Liver (tissue), 8 donors: ENCODE measurements at regions not wholly inside any gene's neighbourhood (a gene's known extent, or its start where the extent isn't known, plus 50 kb on each side); places are given as distances from the start of the nearest gene placed in this dataset.
"Not testable (repeated sequence)": the region's sequence is repeated elsewhere in the genome, so short reads cannot be mapped to it uniquely, and the experiment has no call there.

ENCODE experiments used
- DNase-seq: peaks from one replicate; pipeline ENCODE4 v3.0.0-alpha.2; 2017; ENCODE audit warnings: low spot score
- H3K27ac ChIP-seq, 2 donors: one replicate each; pipeline ENCODE4 v1.7.0; 2013; ENCODE audit warnings: inconsistent platforms in 2 of 2, low read length in 2 of 2, control low read depth in 1 of 2, low read depth in 1 of 2, mild to moderate bottlenecking in 1 of 2
- H3K27me3 ChIP-seq, 4 donors: one replicate each; pipeline versions ENCODE4 v1.6.1 to v1.7.0; 2013; ENCODE audit warnings: low read length in 3 of 4, inconsistent platforms in 1 of 4, mild to moderate bottlenecking in 1 of 4, moderate library complexity in 1 of 4; ENCODE audit not compliant: control insufficient read depth in 4 of 4, insufficient read depth in 4 of 4
- H3K36me3 ChIP-seq, 4 donors: one replicate each; pipeline versions ENCODE4 v1.6.1 to v1.7.0; 2013; ENCODE audit warnings: low read length in 3 of 4, mild to moderate bottlenecking in 3 of 4, low read depth in 1 of 4, moderate library complexity in 1 of 4; ENCODE audit not compliant: control insufficient read depth in 4 of 4, insufficient read depth in 3 of 4
- H3K4me1 ChIP-seq, 4 donors: one replicate each; pipeline versions ENCODE4 v1.6.1 to v1.7.0; 2013; ENCODE audit warnings: low read length in 3 of 4, mild to moderate bottlenecking in 3 of 4, moderate library complexity in 1 of 4; ENCODE audit not compliant: control insufficient read depth in 4 of 4, insufficient read depth in 4 of 4
- H3K4me3 ChIP-seq, 3 donors: one replicate each; pipeline versions ENCODE4 v1.6.1 to v1.7.0; 2013; ENCODE audit warnings: low read length in 3 of 3, control low read depth in 1 of 3, low read depth in 1 of 3, mild to moderate bottlenecking in 1 of 3
- H3K9ac ChIP-seq, 2 donors: one replicate each; pipeline ENCODE4 v1.7.0; 2013; ENCODE audit warnings: low read length in 2 of 2, mild to moderate bottlenecking in 2 of 2, moderate library complexity in 2 of 2, control low read depth in 1 of 2, low read depth in 1 of 2
- H3K9me3 ChIP-seq, 4 donors: one replicate each; pipeline versions ENCODE4 v1.6.1 to v1.7.0; 2013; ENCODE audit warnings: low read length in 3 of 4; ENCODE audit not compliant: control insufficient read depth in 4 of 4
- GABPA ChIP-seq, 2 donors: IDR thresholded peaks in 1 of 2; conservative IDR thresholded peaks in 1 of 2; 2 replicates each; pipeline ENCODE4 v1.6.1; 2016; ENCODE audit warnings: antibody characterized with exemption in 2 of 2, mild to moderate bottlenecking in 1 of 2, moderate library complexity in 1 of 2
- JUND ChIP-seq, 2 donors: IDR thresholded peaks; 2 replicates each; pipeline ENCODE4 v1.6.1; 2016; ENCODE audit warnings: antibody characterized with exemption in 2 of 2
- RAD21 ChIP-seq, 2 donors: IDR thresholded peaks; 2 replicates each; pipeline ENCODE4 v1.6.1; 2016; ENCODE audit warnings: antibody characterized with exemption in 2 of 2, mild to moderate bottlenecking in 2 of 2
- WGBS: extraction: QIAGEN DNeasy Blood & Tissue Kit; methylation state at CpG from one replicate; pipeline ENCODE4 v1.1.7; 2013; 5-methylcytosine and 5-hydroxymethylcytosine counted together
- TF ChIP-seq, protein P1 (sequence below): IDR thresholded peaks from 2 replicates; pipeline ENCODE4 v1.6.1; 2016; ENCODE audit warnings: antibody characterized with exemption
- TF ChIP-seq, protein P2 (sequence below): IDR thresholded peaks from 2 replicates; pipeline ENCODE4 v1.6.1; 2016; ENCODE audit warnings: antibody characterized with exemption
- TF ChIP-seq, protein P3 (sequence below): IDR thresholded peaks from 2 replicates; pipeline ENCODE4 v1.6.1; 2016; ENCODE audit warnings: antibody characterized with exemption
- TF ChIP-seq, protein P4 (sequence below): fragments of 150-350 bp; IDR thresholded peaks from 2 replicates; pipeline ENCODE4 v1.5.1; 2017; ENCODE audit warnings: improper control_type of control experiment, low read depth, low read length; ENCODE audit not compliant: missing input control
- donor health status: healthy.
- donor health status: healthy.
- donor health status: healthy.
- donor health status: healthy.
- donor health status: healthy.

DNA sequence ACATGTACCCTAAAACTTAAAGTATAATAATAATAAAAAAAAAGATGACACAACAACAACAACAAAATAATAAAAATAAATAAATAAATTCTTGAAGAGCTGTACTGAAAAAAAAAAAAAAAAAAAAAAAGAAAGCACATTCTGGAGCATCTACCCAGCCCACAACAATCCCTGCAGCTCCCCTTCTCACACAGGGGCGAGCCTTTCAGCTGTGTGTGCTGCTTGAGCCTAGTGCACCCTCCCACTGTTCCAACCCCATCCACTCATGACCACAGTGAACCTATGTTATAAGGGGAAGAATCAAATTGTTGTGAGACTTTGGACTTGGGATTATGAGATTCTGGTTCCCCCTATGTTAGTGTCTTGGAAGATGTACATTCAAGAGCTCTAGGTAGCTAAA is 161.5 kb upstream of the JADE1 start:
- TF ChIP-seq RAD21 (IDR thresholded peaks at IDR 0.05) (no peak), GABPA (IDR thresholded peaks at IDR 0.05 in 1 of 2, conservative IDR thresholded peaks at IDR 0.05 in 1 of 2) (no peak), JUND (IDR thresholded peaks at IDR 0.05) (no peak)
- TF ChIP-seq, protein P1, sequence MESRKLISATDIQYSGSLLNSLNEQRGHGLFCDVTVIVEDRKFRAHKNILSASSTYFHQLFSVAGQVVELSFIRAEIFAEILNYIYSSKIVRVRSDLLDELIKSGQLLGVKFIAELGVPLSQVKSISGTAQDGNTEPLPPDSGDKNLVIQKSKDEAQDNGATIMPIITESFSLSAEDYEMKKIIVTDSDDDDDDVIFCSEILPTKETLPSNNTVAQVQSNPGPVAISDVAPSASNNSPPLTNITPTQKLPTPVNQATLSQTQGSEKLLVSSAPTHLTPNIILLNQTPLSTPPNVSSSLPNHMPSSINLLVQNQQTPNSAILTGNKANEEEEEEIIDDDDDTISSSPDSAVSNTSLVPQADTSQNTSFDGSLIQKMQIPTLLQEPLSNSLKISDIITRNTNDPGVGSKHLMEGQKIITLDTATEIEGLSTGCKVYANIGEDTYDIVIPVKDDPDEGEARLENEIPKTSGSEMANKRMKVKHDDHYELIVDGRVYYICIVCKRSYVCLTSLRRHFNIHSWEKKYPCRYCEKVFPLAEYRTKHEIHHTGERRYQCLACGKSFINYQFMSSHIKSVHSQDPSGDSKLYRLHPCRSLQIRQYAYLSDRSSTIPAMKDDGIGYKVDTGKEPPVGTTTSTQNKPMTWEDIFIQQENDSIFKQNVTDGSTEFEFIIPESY, result no peak
- TF ChIP-seq, protein P2, sequence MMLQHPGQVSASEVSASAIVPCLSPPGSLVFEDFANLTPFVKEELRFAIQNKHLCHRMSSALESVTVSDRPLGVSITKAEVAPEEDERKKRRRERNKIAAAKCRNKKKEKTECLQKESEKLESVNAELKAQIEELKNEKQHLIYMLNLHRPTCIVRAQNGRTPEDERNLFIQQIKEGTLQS, result no peak
- TF ChIP-seq, protein P3, sequence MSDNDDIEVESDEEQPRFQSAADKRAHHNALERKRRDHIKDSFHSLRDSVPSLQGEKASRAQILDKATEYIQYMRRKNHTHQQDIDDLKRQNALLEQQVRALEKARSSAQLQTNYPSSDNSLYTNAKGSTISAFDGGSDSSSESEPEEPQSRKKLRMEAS, result no peak
- TF ChIP-seq, protein P4, sequence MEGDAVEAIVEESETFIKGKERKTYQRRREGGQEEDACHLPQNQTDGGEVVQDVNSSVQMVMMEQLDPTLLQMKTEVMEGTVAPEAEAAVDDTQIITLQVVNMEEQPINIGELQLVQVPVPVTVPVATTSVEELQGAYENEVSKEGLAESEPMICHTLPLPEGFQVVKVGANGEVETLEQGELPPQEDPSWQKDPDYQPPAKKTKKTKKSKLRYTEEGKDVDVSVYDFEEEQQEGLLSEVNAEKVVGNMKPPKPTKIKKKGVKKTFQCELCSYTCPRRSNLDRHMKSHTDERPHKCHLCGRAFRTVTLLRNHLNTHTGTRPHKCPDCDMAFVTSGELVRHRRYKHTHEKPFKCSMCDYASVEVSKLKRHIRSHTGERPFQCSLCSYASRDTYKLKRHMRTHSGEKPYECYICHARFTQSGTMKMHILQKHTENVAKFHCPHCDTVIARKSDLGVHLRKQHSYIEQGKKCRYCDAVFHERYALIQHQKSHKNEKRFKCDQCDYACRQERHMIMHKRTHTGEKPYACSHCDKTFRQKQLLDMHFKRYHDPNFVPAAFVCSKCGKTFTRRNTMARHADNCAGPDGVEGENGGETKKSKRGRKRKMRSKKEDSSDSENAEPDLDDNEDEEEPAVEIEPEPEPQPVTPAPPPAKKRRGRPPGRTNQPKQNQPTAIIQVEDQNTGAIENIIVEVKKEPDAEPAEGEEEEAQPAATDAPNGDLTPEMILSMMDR, result no peak
- H3K4me3 ChIP-seq, result no peak overlapping the region
- no peaks in the 10 kb centered on the region for H3K27me3 ChIP-seq
- H3K9me3 ChIP-seq, result no peaks in the 10 kb centered on the region
- H3K36me3 ChIP-seq, result no peaks in the 10 kb centered on the region
- H3K27ac ChIP-seq, result no peak overlapping the region
- H3K4me1 ChIP-seq, result no peaks in the 10 kb centered on the region
- 94% methylated on average over 1 of the region's 1 CpG for WGBS
- DNase-seq, result no peak
- no peak overlapping the region for H3K9ac ChIP-seq

DNA sequence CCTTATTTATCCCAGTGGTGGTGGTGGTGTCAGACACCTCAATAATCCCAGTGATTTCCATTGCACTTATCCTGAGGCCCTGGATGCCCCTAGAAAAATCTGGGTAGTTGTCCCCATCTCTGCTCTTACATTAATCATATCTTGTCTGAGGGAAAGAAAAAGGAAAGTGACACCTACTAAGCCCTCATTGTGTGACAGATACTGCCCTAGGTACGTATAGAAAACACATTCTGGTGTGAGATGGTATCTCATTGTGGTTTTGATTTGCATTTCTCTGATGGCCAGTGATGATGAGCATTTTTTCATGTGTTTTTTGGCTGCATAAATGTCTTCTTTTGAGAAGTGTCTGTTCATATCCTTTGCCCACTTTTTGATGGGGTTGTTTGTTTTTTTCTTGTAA is 162.6 kb upstream of the JADE1 start:
- not testable (repeated sequence) for H3K4me3 ChIP-seq, H3K4me1 ChIP-seq, H3K27ac ChIP-seq, H3K9ac ChIP-seq, DNase-seq, H3K9me3 ChIP-seq, H3K36me3 ChIP-seq, H3K27me3 ChIP-seq
- 65% methylated on average over 1 of the region's 1 CpG for WGBS

DNA sequence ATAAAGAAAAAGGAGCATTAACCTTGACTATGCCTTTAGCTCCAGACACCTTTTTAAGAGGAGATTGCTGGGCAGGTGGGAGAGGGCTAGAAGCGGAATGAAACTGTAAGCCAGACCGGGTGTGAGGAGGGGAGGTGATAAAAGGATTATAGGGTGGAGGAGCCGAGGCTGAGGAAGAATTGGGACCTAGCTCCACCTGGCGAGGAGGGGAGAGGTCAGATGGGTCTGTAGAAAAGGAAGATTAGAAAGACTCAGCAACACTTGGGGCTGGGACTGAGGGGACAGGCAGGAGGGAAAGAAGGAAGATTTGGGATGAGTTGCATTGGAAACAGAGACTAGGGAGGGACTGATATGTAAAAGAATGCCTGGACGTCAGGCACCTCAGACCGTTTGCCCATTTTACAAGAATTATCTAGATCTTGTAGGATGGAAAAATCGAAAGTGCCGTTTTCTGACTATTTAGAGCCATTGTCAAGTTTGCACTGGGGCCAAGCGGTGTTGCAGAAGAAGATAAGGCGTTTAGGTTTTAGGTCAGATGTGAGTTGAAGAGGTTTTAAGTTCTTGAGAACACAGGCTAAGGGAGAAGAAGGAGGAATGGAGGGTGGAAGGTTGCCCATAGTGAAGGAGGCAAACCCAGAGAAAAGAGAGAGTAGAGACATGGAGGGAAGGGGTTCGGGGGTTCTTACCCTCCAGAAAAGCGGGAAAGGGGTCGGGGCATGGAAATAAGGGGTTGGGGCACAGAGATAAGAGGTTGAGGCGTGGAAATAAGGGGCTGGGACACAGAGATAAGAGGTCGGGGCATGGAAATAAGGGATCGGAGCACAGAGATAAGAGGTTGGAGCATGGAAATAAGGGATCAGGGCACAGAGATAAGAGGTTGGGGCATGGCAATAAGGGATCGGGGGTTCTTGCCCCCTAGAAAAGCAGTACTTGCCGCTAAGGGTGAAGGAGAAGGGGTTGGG is 164.5 kb upstream of the JADE1 start:
- not testable (repeated sequence) for H3K9ac ChIP-seq, H3K9me3 ChIP-seq, H3K27ac ChIP-seq, H3K4me1 ChIP-seq, DNase-seq, H3K36me3 ChIP-seq, H3K4me3 ChIP-seq, H3K27me3 ChIP-seq
- 81% methylated on average over 18 of the region's 18 CpGs for WGBS

DNA sequence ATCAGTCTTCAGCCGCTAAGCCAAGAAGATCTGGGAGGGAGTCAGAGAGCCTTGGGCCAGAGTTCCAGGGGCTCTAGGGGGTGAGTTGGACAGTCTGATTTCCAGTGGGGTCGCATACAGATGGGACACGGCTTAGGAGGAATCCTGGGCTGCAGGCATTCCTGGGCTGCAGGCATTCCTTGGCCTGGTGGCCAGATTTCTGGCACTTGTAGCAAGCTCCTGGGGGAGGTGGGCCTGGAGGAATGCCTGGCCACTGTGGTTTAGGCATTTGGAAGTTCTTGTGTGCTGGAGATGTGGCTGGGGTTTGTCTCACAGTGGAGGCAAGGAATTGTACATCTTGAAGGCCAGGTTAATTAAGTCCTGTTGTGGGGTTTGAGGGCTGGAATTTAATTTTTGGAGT is 165.4 kb upstream of the JADE1 start:
- H3K36me3 ChIP-seq, H3K27ac ChIP-seq, DNase-seq, H3K9ac ChIP-seq, H3K4me3 ChIP-seq, H3K4me1 ChIP-seq, H3K9me3 ChIP-seq, H3K27me3 ChIP-seq: not testable (repeated sequence)
- WGBS, result 96% methylated on average over 3 of the region's 3 CpGs

DNA sequence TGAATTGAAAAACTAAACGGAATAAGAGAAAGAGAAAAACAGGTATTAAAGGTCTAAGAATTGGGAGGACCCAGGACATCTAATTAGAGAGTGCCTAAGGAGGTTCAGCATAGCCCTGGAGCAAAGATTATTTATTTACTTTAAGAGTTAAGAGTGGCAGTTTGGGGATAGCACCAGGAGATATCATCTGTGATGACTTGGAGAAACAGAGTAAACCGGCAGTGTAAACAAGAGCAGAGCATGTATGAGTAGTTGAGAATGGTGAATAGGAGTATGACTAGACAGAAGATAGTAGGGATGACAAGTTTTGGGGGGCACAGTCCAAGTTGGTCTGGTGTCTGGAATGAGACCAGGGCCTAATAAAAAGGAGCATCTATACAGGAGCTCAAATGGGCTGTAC is 167.9 kb upstream of the JADE1 start:
- not testable (repeated sequence) for H3K27ac ChIP-seq, H3K36me3 ChIP-seq, H3K27me3 ChIP-seq, H3K4me3 ChIP-seq, H3K9me3 ChIP-seq, H3K4me1 ChIP-seq, H3K9ac ChIP-seq, DNase-seq
- WGBS, result 93% methylated on average over 2 of the region's 2 CpGs
